H9 (cell line): ENCODE measurements at regions not wholly inside any gene's neighbourhood (a gene's known extent, or its start where the extent isn't known, plus 50 kb on each side); places are given as distances from the start of the nearest gene placed in this dataset.

ENCODE experiments used
- DNase-seq: peaks from one replicate; pipeline ENCODE4 v3.0.0-alpha.2; 2017
- H2AFZ ChIP-seq: one replicate; pipeline ENCODE4 v1.6.1; 2013; ENCODE audit warnings: mild to moderate bottlenecking, low read length, control low read depth, moderate library complexity
- H2AK5ac ChIP-seq: 2 replicates; pipeline ENCODE4 v1.6.1; 2013; ENCODE audit warnings: low read length, control low read depth, mixed read lengths; ENCODE audit not compliant: insufficient read length
- H2BK120ac ChIP-seq: one replicate; pipeline ENCODE4 v1.6.1; 2013; ENCODE audit warnings: low read depth, mild to moderate bottlenecking, low read length, control low read depth, inconsistent platforms; ENCODE audit not compliant: poor library complexity, severe bottlenecking
- H2BK12ac ChIP-seq: 2 replicates; pipeline ENCODE4 v1.6.1; 2013; ENCODE audit warnings: low read length, control low read depth, mixed read lengths, low read depth; ENCODE audit not compliant: insufficient read length
- H2BK15ac ChIP-seq: 2 replicates; pipeline ENCODE4 v1.6.1; 2013; ENCODE audit warnings: low read depth, low read length, control low read depth
- H2BK20ac ChIP-seq: one replicate; pipeline ENCODE4 v1.6.1; 2013; ENCODE audit warnings: low read depth, mild to moderate bottlenecking, low read length, control low read depth, inconsistent platforms; ENCODE audit not compliant: poor library complexity, severe bottlenecking
- H2BK5ac ChIP-seq: 2 replicates; pipeline ENCODE4 v1.6.1; 2013; ENCODE audit warnings: low read length, control low read depth, mixed read lengths; ENCODE audit not compliant: insufficient read length
- H3K14ac ChIP-seq: 2 replicates; pipeline ENCODE4 v1.6.1; 2013; ENCODE audit warnings: low read length, control low read depth; ENCODE audit not compliant: insufficient read depth
- H3K18ac ChIP-seq: 2 replicates; pipeline ENCODE4 v1.6.1; 2013; ENCODE audit warnings: low read depth, mild to moderate bottlenecking, mixed read lengths, low read length, control low read depth; ENCODE audit not compliant: insufficient read length
- H3K23ac ChIP-seq: 2 replicates; pipeline ENCODE4 v1.6.1; 2013; ENCODE audit warnings: low read length, control low read depth, mixed read lengths, low read depth; ENCODE audit not compliant: insufficient read length
- H3K23me2 ChIP-seq: 2 replicates; pipeline ENCODE4 v1.6.1; 2013; ENCODE audit warnings: low read depth, mild to moderate bottlenecking, mixed read lengths, low read length, control low read depth; ENCODE audit not compliant: insufficient read length, poor library complexity, severe bottlenecking
- H3K27ac ChIP-seq: 2 replicates; pipeline ENCODE4 v1.5.1; 2013; ENCODE audit warnings: low read length, control low read depth, mixed read lengths, low read depth; ENCODE audit not compliant: insufficient read length
- H3K27me3 ChIP-seq: 2 replicates; pipeline ENCODE4 v1.6.1; 2013; ENCODE audit warnings: low read length, control low read depth, inconsistent platforms; ENCODE audit not compliant: insufficient read depth
- H3K4ac ChIP-seq: 2 replicates; pipeline ENCODE4 v1.6.1; 2013; ENCODE audit warnings: low read depth, mild to moderate bottlenecking, control low read depth, inconsistent platforms, low read length, moderate library complexity
- H3K4me1 ChIP-seq: 2 replicates; pipeline ENCODE4 v1.6.1; 2013; ENCODE audit warnings: low read length, control low read depth, inconsistent platforms; ENCODE audit not compliant: insufficient read depth
- H3K4me2 ChIP-seq: 2 replicates; pipeline ENCODE4 v1.6.1; 2013; ENCODE audit warnings: low read length, control low read depth, mixed read lengths; ENCODE audit not compliant: insufficient read length, insufficient read depth
- H3K56ac ChIP-seq: 2 replicates; pipeline ENCODE4 v1.6.1; 2013; ENCODE audit warnings: low read depth, mild to moderate bottlenecking, mixed read lengths, low read length, control low read depth; ENCODE audit not compliant: insufficient read length
- H3K79me1 ChIP-seq: 2 replicates; pipeline ENCODE4 v1.6.1; 2013; ENCODE audit warnings: low read depth, mild to moderate bottlenecking, moderate library complexity, low read length, control low read depth, inconsistent platforms; ENCODE audit not compliant: insufficient read depth, poor library complexity, severe bottlenecking
- H3K79me2 ChIP-seq: 2 replicates; pipeline ENCODE4 v1.6.1; 2013; ENCODE audit warnings: low read length, control low read depth, inconsistent platforms; ENCODE audit not compliant: insufficient read depth
- H3K9ac ChIP-seq: 2 replicates; pipeline ENCODE4 v1.6.1; 2013; ENCODE audit warnings: low read length, control low read depth, mixed read lengths; ENCODE audit not compliant: insufficient read length; ENCODE audit errors: extremely low read depth
- H3K9me3 ChIP-seq: one replicate; pipeline ENCODE4 v1.6.1; 2013; ENCODE audit warnings: low read depth, low read length, inconsistent platforms; ENCODE audit not compliant: control insufficient read depth
- H3T11ph ChIP-seq: one replicate; pipeline ENCODE4 v1.6.1; 2013; ENCODE audit warnings: mild to moderate bottlenecking, low read length, control low read depth, inconsistent platforms
- H4K20me1 ChIP-seq: one replicate; pipeline ENCODE4 v1.6.1; 2013; ENCODE audit not compliant: control insufficient read depth, insufficient read length, insufficient read depth
- H4K5ac ChIP-seq: 2 replicates; pipeline ENCODE4 v1.6.1; 2013; ENCODE audit warnings: low read depth, mild to moderate bottlenecking, mixed read lengths, low read length, control low read depth; ENCODE audit not compliant: insufficient read length
- H4K8ac ChIP-seq: replicated peaks from 2 replicates; pipeline ENCODE4 v1.6.1; 2013; ENCODE audit warnings: low read length, control low read depth, mixed read lengths, low read depth; ENCODE audit not compliant: insufficient read length
- H4K91ac ChIP-seq: 2 replicates; pipeline ENCODE4 v1.6.1; 2013; ENCODE audit warnings: low read depth, mild to moderate bottlenecking, moderate library complexity, mixed read lengths, low read length, control low read depth; ENCODE audit not compliant: insufficient read length
- H3K27ac Mint-ChIP-seq, 3 experiments: 2 replicates in 2 of 3; 3 replicates in 1 of 3; pipeline ENCODE4 v1.8.0; 2020 to 2021; ENCODE audit warnings: mixed read lengths in 3 of 3, mild to moderate bottlenecking in 1 of 3, moderate library complexity in 1 of 3
- H3K27me3 Mint-ChIP-seq: 2 replicates; pipeline ENCODE4 v1.8.0; 2021; ENCODE audit warnings: low read depth, mild to moderate bottlenecking, moderate library complexity, mixed read lengths
- H3K36me3 Mint-ChIP-seq, 3 experiments: 2 replicates in 2 of 3; 3 replicates in 1 of 3; pipeline ENCODE4 v1.8.0; 2020 to 2021; ENCODE audit warnings: low read depth in 3 of 3, mixed read lengths in 3 of 3; ENCODE audit not compliant: insufficient read depth in 1 of 3
- H3K4me1 Mint-ChIP-seq, 2 experiments: 2 replicates each; pipeline ENCODE4 v1.8.0; 2020; ENCODE audit warnings: mixed read lengths in 2 of 2
- H3K4me3 Mint-ChIP-seq, 2 experiments: 2 replicates in 1 of 2; 3 replicates in 1 of 2; pipeline ENCODE4 v1.8.0; 2020 to 2021; ENCODE audit warnings: mild to moderate bottlenecking in 2 of 2, mixed read lengths in 2 of 2, moderate library complexity in 1 of 2
- H3K9me3 Mint-ChIP-seq, 2 experiments: 2 replicates in 1 of 2; 3 replicates in 1 of 2; pipeline ENCODE4 v1.8.0; 2020; ENCODE audit warnings: mild to moderate bottlenecking in 2 of 2, mixed read lengths in 2 of 2, moderate library complexity in 1 of 2
- CTCF ChIP-seq: fragments of 200-600 bp; sonication (generic); conservative IDR thresholded peaks from 3 replicates; pipeline ENCODE4 v1.8.0; 2021; ENCODE audit warnings: antibody characterized with exemption, mild to moderate bottlenecking
- WGBS: extraction: QIAGEN DNeasy Blood & Tissue Kit; methylation state at CpG from one replicate; pipeline ENCODE4 v1.1.7; 2013; ENCODE audit warnings: missing lambda C conversion rate, low lambda C conversion rate, mixed read lengths; ENCODE audit not compliant: insufficient read length; ENCODE audit errors: extremely low coverage; 5-methylcytosine and 5-hydroxymethylcytosine counted together

GRCh38 chr7:128151635-128152034 is 89.4 kb upstream of the LEP start:
- H3K79me1 ChIP-seq: no peaks in the 10 kb centered on the region
- Mint-ChIP-seq H3K9me3 (no peaks in the 10 kb centered on the region), H3K36me3 (no peaks in the 10 kb centered on the region), H3K4me1 (peaks cover 20 to 26% of the 10 kb centered on the region in 2 experiments), H3K4me3 (no peak overlapping the region), H3K27ac (no peak overlapping the region), H3K27me3 (peaks cover 58% of the 10 kb centered on the region)
- no peaks in the 10 kb centered on the region for H3K23me2 ChIP-seq
- H2AFZ ChIP-seq: no peak overlapping the region
- H3T11ph ChIP-seq: no peak overlapping the region
- no peak overlapping the region for H2BK20ac ChIP-seq
- no peak overlapping the region for H3K14ac ChIP-seq
- no peak overlapping the region for H3K9ac ChIP-seq
- no peak for DNase-seq
- no peak overlapping the region for H3K4me2 ChIP-seq
- H3K23ac ChIP-seq: no peak overlapping the region
- no peak overlapping the region for H3K27ac ChIP-seq
- no peaks in the 10 kb centered on the region for H3K79me2 ChIP-seq
- H4K20me1 ChIP-seq: no peaks in the 10 kb centered on the region
- no peaks in the 10 kb centered on the region for H3K27me3 ChIP-seq
- H2BK5ac ChIP-seq: no peak overlapping the region
- H2BK15ac ChIP-seq: no peak overlapping the region
- TF ChIP-seq CTCF: no peak
- H4K91ac ChIP-seq: no peak overlapping the region
- no peak overlapping the region for H4K5ac ChIP-seq
- no peak overlapping the region for H3K18ac ChIP-seq
- H3K4ac ChIP-seq: no peak overlapping the region
- no CpG with 5 or more reads among the region's 9 CpGs for WGBS
- no peaks in the 10 kb centered on the region for H3K9me3 ChIP-seq
- H2AK5ac ChIP-seq: no peak overlapping the region
- H4K8ac ChIP-seq: no peak overlapping the region
- no peak overlapping the region for H3K56ac ChIP-seq
- no peak overlapping the region for H2BK120ac ChIP-seq
- H2BK12ac ChIP-seq: no peak overlapping the region
- H3K4me1 ChIP-seq: peaks cover 16% of the 10 kb centered on the region
